ENCODE measurements at regions not wholly inside any gene's neighbourhood (a gene's known extent, or its start where the extent isn't known, plus 50 kb on each side); places are given as distances from the start of the nearest gene placed in this dataset.
A peak's percentile ranks its signal among the peaks of the same experiment; 100 is the strongest.

DNA sequence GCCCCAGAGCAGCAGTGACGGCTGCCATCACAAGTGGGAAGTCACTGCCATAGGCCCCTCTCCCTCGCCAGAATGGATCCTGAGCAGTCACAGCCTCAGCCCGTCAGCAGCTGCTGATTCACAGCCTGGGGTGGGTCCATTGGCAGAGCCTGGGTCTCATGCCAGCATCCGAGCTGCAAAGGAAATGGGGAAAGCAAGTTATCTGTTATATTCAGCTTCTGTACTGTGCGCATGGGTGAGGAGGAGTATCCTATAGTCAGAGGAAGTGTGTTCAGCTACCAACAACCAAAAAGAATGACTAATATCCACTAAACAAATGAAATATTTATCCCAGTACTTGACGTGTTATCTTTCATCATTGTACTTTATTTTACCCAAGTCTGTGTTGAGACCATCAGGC, 119.7 kb downstream of the RCN1 start:
- DNase-seq, result no peak

DNA sequence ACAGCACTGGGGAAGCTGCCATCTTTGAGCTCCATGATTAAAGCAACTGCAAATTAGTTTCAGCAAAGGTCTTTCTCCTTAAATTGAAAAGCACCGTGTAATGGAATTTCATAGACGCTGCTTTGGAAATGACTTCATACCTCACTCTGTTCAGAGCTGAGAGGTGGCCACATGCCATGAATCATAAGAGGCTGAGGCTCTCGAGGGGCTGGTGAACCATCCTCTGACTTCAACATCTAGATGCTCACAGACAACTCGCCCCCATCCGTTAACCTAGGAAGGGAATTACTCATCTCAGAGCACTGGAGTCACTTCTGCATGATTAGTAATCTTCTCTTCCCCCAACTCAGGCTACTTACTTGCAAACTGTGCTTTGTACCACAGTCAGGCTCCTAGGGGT, 122.3 kb downstream of the RCN1 start:
- DNase-seq, result no peak

DNA sequence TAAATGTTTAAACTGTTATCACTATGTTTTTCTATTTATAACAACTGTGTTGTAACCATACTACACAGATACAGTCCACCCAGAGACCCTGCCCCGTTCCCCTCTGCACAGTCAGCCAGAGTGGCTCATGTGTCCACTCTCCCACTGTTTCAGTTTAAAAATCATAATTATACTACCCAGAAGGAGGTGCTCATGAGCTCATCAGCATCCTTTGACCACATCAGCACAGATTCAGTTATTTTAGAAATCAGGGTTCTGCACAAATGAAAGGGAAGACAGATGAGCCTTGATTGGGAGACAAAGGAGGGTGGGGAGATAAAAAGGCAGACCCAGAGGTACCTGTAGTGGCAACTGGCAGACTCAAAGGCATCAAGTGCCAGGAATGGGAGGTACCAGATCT, 124.3 kb downstream of the RCN1 start:
- DNase-seq, result no peak

DNA sequence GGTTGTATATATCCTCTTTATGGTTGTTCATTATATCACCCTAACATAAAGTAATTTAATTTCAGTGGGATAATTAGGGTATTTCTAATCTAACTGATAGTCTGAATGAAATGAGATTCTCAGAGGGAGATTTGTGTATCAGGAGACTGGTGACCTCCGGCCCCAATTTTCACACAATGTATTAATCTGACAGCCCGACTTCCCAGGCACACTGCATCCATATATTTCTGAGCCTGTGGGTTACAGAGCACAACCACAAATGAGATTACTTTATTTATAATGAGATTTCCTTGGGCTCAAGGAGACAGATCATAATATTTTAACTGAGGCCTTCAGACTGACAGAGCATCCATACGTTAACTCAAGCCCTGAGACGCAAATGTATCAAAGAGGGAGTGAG, 125.9 kb downstream of the RCN1 start:
- DNase-seq, result no peak

DNA sequence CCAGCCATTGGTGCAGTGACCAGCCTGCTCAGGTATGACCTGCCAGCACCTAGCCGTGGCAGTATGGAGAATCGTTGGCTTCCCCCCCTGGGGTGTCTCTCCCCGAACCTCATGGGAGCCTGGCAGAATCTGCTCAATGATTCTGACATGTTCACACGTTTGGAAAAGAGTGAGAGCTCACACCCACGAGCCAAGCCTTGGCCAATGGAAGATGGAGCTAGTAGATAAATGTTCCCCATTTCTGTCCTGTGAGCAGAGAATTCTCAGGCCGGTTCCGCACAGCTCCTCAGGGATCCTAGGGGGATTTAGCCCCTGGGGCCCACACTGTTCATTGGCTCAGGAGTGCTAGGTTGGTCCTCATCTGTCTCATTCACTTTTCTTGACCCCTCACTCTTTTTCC, 128.4 kb downstream of the RCN1 start:
- DNase-seq, result no peak

DNA sequence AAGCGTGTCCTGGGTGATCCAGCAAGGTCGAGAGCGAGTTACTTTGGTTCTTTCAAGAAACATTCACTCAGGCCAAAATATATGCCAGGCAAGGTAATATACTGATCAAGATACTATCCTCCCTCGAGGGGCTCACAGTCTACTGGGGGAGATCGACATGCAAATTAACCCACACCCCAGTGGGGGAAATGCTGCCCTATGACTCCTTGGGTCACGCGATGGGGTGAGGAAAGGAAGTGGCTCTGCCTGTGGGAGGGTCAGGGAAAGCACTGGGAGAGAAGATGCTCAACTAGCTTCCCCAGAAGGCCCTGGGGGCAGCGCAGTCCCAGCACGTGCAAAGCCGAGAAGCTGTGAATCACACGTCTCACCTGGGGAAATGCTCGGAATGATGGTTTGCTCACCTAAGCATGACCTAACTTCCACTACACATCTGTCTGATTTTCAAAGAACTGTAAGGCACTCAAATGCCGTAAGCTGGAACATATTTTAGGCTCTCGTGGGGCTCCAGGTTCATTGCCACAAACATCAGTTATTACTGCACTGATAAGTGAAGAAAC, 130.7 kb downstream of the RCN1 start:
- no peak for DNase-seq

DNA sequence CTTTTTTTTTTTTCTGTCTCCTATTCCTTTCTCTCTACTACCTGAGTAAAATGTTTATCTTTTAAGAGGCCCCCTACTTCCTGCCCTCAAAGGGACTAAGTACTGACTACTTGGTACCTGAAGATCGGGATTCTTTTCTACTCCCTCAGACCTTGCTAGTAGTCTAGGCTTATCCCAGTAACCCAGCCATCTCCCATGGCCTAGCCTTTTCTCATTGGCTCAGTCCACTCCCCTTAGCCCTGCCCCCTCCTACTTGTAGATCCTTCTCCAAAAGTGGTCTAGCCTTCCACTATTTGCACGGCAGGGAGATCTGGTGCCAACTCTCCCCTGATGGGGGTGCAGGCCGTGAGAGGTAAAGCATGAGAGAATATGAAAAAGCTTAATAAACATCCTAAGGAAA, 133.7 kb downstream of the RCN1 start:
- no peak for DNase-seq

DNA sequence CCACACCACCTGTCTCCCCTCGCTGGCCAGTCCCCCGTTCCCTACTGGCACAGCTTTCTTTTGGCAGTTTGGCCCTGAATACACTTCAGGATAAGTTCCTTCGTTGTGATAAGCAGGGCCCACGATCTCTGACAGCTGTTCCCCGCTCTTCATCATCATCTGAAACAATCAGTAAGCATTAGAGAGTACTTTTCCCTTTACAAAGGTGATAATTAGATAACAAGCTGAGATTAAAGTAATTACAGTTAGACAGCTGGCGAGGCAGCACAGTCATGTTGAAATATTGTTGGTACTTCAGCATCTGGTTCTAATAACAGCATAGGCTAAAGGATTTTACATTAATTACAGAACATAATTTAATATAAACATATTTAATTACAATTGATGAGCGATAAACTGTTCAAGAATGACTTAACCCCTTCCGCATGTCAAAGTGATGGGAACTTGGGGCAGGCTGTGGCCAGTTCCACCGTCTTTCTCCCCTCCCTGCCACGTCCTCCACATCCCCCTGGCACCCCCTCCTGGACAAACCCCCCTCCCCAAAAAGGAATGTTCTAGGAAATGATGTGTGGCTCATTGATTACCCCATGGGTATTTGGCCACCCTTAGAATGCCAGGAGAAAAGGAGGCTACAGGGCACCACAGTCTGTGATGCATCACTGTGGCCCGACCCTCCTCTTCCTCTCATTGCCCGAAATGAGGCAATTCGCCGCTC, 134.9 kb downstream of the RCN1 start:
- DNase-seq, result no peak

DNA sequence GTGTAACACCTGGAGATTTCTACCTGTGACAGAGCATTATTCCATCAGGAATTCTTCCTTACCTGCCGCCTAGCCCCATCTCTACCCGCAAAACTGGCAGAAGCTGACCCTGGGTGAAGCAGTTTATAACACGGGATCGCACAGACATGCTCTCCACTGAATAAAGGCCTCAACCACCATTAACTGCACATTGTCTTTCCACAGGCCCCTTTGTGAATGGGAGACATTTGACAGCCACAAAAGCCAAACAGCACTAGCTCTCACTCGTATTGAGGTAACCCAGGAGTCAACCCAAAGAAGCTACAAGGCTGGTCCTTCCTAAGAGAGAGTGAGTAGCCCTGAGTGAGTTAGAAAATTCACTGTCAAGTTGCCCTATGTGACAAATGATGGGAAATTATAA, 135.6 kb downstream of the RCN1 start:
- DNase-seq, result no peak

DNA sequence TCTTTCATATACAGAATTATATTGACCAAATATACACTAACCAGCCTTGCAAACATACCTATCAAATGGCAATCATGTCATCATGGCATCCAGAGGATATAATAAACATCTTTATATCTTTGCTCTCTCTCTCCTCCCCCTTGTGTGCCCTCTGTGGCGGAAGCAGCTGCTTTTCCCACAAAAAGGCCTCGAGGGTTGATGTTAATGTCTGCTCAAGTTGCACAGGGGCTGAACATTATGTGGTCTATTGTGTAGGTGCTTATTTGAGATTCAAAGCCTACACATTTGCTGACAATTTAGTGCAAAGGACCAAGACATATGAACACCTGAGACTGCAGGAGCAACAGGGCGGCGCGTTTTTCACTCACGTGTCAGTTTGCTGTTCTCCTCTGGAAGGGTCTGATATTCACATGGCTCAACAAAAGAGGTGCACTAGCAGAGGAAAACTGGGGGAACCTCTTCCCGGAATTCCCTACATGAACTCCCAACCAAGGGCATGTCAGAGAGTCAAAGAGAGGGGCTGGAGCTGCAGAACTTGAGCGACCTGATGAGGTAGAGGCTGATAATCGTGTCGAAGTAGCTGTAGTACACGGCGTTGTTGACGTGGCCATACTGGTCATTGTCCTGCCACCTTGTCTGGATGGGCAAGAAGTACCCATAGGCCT, 138.8 kb downstream of the RCN1 start:
- no peak for DNase-seq

DNA sequence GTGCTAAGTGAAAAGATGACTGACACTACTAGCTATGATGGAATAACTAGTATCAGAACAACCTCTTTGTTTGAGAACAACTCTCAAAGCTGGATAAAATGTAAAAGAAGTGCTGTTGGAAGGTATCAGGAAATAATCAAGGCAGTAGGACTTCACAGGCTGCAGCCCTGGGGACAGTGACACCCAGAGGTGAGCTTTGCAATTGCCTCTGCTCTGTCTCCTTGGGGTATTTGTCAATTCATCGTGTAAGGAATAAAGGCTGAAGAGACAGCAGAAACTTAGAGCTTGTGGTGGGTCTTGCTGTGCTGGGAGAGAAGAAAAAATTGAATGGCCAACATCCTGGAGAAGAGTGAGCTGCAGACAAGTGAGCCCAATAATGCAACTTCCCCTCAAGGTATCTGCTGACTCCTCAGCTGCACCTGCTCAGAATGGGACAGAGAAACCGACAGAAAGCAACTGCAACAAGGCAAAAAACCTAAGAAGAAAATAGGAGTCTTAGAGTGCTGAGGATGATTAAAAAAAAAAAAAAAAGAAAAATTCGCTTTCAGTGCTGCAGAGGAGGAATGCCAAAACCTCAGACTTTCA, 141.1 kb downstream of the RCN1 start:
- peak; percentile 4 for DNase-seq

DNA sequence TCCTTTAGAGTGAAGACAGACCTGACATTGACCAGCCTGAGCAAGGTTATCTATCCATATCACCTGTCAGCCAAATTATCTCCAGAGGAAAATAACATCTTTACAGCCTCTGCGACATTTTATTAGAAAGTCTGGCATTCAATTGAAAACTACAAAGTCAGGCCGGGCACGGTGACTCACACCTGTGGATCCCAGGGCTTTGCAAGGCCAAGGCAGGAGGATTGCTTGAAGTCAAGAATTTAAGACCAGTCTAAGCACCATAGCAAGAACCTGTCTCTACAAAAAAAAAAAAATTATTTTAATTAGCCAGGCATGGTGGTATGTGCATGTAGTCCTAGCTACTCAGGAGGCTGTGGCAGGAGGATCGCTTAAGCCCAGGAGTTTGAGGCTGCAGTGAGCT, 141.6 kb downstream of the RCN1 start:
- no peak for DNase-seq

DNA sequence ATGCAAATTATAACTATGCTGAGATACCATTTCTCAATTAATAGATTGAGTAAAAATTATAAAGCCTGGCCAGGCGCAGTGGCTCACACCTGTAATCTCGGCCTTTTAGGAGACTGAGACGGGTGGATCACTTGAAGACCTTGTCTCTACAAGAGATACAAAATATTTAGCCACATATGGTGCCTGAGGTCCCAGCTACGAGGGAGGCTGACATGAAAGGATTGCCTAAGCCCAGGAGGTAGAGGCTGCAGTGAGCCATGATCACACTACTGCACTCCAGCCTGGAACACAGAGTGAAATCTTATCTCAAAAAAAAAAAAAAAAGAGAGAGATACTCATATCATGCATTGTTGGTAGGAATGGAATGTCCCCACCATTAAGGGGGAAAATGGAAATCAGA, 142.4 kb downstream of the RCN1 start:
- no peak for DNase-seq

DNA sequence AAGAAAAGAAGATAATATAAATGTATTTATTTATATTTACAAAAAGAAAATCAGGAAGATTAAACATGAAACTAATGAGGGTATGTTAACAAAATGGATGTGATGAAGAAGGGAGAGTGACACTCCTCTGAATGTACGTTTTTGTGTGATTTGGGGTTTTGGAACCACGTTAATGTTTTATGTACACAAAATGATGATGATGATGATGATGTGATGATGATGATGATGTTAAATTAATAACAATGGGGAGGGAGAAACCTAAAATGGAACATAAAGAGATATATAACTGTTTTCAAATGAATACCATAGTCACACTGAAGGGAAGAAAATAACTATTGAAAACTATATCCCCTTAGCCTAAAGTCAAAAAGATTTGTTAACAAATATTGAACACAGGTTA, 143.1 kb downstream of the RCN1 start:
- no peak for DNase-seq

DNA sequence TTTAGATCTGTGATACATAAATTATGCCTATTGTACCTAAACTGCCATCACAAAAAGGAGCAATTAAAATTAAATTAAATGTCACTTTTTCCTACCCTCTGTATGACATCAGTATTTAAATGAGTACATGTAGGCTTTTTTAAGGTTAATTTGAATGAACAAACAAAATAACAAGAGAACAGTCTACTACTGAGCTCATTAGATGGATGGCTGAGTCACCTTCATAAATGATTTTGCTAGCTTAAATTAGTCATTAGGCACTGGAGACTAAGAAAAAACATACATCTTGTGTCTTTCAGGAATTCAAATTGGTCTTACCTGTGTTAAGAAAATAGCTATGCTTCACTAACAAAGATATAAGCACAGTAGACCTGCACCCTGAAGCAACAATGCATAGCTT, 153.6 kb downstream of the RCN1 start:
- DNase-seq, result no peak

DNA sequence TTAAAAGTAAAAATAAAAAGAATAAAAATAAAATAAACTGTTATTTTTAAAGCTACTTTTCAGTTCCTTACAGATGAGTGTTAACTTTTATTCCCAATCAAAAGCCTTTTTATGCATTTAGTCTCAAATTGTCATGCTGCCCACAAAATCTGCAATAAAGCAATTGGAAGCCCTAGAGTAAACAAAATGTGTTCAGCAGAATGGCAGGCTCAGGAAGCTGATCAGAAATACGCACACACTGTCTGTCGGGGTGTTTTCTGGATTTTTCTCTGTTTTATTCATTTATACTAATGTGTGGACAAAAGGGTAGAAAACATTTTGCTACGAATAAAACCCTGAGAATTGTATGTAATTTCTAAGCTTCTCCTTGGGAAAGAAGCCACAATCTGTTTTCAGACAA, 162.8 kb downstream of the RCN1 start:
- DNase-seq, result no peak

DNA sequence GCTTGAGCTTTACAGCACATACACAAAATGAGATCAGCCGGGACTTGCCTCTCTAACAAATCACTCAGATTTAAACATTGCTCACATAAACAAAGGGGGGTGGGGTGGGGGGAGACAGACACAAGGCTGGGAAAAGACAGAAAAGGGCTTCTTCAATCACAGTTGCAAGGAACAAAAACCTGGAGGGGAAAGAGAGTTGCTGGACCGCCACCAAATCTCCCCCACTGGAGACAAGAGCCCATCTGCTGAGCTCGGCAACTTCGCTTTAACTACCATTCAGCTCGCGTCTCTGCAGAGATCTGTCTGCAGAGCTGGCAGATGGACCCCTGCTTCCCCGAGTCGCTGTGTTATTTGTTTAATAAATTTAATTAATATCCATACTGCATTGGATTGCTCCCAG, 165.0 kb downstream of the RCN1 start:
- DNase-seq, result no peak

DNA sequence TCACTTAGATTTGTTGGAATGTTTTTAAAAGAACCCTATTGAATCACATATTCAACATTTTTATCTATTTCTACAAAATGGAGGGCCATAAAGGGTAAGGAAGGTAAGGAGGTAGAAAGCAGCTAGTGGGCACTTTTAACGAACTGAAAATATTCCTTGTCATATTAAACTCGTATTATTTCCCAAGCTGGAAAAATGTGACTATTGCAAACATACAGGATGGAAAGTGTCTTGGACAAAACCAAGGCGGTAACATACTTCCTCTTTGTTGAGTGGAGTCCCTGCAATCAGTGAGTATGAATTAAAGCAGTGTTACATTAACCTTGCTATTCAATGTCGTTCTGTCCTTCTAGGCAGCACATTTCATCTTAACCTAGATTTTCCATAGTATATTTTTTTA, 165.6 kb downstream of the RCN1 start:
- DNase-seq, result no peak

DNA sequence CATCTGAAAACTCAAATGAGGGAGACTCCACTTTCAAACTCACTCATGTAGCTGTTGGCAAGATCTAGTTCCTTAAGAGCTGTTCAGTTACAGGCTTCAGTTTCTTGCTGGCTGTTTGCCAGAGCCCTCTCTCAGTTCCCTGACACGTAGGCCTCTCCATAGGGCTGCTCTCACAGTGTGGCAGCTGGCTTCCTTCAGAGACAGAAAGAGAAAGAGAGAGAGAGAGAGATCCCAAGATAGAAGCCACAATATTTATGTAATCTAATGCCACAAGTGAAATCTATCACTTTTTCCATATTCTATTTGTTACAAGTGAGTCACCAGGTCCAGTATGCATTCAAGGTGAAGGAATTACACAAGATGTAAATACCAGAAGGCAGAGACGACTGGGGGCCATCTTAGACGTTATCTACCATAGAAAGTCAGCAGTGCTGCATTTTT, 168.8 kb downstream of the RCN1 start:
- peak; percentile 57 for DNase-seq

DNA sequence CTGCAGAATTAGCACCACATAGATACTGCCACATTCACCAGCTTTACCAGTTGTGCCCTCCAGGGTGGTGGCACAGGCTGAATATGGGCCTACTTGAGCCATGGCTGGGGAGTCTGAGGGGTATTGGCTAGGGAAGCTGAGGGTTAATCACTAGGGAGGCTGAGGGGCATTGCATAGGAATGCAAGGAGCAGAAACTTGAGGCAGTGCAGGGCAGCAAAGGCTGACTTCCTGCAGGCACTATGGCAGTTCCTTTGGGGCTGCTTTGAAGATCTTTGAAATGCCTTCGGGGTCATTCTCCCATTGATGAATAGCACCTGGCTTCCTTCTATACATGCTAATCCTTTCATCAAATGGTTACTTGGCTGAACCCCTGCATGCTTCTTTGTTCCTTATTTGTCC, 171.5 kb downstream of the RCN1 start:
- DNase-seq, result no peak

DNA sequence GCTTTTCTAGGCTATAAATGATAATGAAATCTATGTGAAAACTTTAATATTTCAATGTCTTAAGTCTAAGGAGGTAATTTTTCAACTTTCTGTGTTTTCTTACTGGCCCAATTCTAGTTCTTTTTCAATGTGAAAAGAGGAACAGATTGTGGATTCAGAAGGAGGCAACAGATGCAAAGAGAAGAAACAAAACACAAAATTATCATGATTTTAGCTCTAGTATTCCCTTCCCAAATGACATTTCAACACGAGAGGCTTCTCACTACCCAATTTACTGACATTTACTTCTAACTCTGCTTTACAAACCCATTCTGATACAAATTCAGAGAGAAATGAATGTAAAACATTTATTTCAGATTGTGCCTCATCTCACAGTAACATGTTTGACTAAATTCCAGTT, 169.4 kb downstream of the WT1 start:
- no peak for DNase-seq

DNA sequence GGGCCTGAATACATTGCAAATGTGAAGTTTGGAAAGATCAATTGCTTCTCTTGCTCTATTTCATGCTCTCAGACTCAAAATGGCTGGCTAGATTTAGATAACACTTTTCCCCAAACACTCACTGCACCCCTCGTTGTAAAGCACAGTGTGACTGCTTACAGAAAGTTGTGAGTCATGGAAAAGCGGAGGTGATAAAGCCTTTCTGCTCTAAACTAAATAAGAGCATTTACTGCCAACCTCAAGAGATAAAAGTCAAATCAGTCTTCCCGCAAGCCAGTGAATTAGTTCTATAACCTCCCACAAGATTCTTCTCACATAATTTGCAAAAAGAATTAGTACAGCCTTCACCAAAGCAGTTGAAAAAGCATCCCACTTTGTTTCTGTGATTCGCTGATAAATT, 168.7 kb downstream of the WT1 start:
- DNase-seq, result no peak

DNA sequence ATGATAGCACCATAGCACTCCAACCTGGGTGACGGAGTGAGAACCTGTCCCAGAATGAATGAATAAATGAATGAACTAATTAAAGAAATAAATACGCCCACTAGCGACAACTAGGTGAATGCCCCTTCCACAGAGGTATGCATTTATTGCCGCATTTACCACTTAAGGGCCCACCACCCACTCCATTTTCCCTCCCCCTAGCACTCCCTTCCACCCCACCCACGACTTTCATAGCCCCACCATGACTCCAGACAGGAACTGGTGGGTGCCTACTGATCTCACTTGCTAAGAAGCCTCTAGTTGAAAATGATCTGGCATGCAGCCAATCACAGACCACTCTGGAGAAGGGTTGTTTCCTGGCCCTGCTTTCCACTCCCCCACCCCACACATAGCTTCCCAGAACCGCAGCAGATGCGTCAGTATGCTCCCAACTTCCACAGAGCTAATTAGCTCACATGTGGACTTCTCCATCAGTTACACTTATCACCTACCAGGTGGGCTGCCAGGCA, 167.6 kb downstream of the WT1 start:
- no peak for DNase-seq

DNA sequence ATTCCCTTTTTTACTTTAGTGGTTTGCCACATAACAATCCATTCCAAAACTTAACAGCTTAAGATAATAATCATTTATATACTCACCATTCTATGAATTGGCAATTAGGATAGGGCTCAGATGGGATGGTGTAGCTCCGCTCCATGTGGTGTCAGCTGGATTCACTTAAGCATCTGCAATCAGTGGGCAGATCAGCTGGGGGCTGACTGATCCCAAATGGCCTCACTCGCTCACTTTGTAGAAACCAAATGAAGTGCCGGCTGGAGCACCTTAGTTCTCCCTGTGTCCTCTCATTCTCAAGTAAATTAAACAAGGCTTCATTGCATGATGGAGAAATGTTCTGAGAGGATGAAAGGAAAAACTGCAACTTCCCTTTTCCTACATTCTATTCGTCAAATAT, 161.4 kb downstream of the WT1 start:
- DNase-seq, result no peak
